Activated naive CD8-positive, alpha-beta T cell treated with anti-CD3 and anti-CD28 coated beads, Interleukin-2, amount 50 U/mL, for 24 hours (primary cell): ENCODE measurements at regions not wholly inside any gene's neighbourhood (a gene's known extent, or its start where the extent isn't known, plus 50 kb on each side); places are given as distances from the start of the nearest gene placed in this dataset.
"Not testable (repeated sequence)": the region's sequence is repeated elsewhere in the genome, so short reads cannot be mapped to it uniquely, and the experiment has no call there.

ENCODE experiments used
- ATAC-seq: fragments of 150-1000 bp; cut with Tn5 transposase; one replicate; pipeline ENCODE4 v1.10.0; 2021
- DNase-seq: peaks from one replicate; pipeline ENCODE4 v3.0.0; 2021
- H3K27ac Mint-ChIP-seq: one replicate; pipeline ENCODE4 v1.8.0; 2021; ENCODE audit warnings: mild to moderate bottlenecking, mixed read lengths
- H3K27me3 Mint-ChIP-seq: one replicate; pipeline ENCODE4 v1.8.0; 2021; ENCODE audit warnings: mixed read lengths
- H3K36me3 Mint-ChIP-seq: one replicate; pipeline ENCODE4 v1.8.0; 2021; ENCODE audit warnings: low read depth, mixed read lengths
- H3K4me1 Mint-ChIP-seq: one replicate; pipeline ENCODE4 v1.8.0; 2021; ENCODE audit warnings: mixed read lengths
- H3K4me3 Mint-ChIP-seq: one replicate; pipeline ENCODE4 v1.8.0; 2021; ENCODE audit warnings: mild to moderate bottlenecking, moderate library complexity, mixed read lengths
- H3K9me3 Mint-ChIP-seq: one replicate; pipeline ENCODE4 v1.8.0; 2021; ENCODE audit warnings: mixed read lengths

DNA sequence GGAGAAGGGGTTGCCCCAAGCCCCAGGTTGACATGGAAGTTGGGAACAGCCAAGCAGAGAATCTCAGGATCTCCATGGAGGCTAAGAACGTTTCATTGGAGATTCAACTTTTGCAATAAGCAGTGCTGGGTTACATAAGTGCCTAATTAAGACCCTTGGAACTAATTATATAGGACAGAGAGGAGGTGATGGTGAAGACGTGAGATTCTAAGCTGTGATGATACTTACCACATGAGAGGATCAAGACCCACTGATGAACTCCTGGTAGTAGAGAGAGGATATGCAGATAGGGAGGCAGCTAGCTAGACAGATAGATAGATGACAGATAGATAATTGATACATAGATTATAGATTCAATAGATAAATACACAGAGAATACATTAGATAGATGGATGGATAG is 278.5 kb downstream of the SHOX start:
- not testable (repeated sequence) for DNase-seq, ATAC-seq, H3K4me1 Mint-ChIP-seq, H3K9me3 Mint-ChIP-seq, H3K27ac Mint-ChIP-seq, H3K4me3 Mint-ChIP-seq, H3K27me3 Mint-ChIP-seq, H3K36me3 Mint-ChIP-seq

DNA sequence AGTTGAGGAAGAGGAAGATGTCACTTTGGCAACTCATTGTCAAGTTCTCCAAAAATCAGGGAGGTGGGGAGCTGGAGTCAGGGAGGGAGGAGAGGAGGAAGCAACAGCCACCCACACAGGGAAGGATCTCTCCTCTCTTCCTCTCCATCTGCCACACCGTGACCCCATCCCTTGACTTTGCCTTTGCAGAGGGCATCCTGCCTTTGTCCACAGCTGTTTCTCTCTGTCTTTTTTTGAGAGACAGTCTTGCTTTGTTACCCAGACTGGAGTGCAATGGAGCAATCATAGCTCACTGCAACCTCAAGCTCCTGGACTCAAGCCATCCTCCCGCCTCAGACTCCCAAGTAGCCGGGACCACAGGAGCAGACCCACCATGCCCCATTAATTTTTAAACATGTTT is 276.0 kb downstream of the SHOX start:
- Mint-ChIP-seq H3K4me3 (no peak overlapping the region), H3K4me1 (no peaks in the 10 kb centered on the region), H3K9me3 (peaks cover 7% of the 10 kb centered on the region), H3K27me3 (peaks cover 2% of the 10 kb centered on the region), H3K36me3 (no peaks in the 10 kb centered on the region), H3K27ac (no peak overlapping the region)
- ATAC-seq (no peak), DNase-seq (no peak)

DNA sequence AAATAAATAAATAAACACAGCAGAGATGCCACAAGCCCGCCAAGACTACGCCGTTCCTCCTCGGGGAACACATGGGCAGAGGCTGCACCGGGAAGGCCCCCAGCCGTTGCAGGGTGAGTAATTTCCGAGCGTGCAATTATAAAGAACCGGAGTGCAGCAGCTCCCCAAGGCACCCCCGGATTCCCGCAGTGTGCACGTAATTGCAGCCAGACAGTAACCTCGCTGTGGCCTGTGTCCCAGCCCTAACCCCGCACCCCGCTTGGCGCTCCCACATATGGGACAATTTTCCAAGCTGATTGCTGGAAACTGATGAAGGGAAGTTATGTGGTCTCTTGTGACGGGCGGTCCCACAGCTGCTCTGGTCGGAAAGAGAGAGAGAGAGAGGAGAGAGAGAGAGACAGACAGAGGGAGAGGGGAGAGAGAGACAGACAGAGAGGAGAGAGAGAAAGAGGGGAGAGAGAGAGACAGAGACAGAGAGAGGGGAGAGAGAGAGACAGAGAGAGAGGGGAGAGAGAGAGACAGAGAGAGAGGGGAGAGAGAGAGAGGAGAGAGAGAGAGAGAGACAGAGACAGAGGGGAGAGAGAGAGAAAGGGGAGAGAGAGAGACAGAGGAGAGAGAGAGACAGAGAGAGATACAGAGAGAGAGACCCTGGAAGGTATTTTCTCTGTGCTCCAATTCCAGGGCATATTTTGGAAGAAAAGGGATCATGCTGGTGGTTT is 275.4 kb downstream of the SHOX start:
- peaks cover 7% of the 10 kb centered on the region for H3K9me3 Mint-ChIP-seq
- ATAC-seq, result no peak

DNA sequence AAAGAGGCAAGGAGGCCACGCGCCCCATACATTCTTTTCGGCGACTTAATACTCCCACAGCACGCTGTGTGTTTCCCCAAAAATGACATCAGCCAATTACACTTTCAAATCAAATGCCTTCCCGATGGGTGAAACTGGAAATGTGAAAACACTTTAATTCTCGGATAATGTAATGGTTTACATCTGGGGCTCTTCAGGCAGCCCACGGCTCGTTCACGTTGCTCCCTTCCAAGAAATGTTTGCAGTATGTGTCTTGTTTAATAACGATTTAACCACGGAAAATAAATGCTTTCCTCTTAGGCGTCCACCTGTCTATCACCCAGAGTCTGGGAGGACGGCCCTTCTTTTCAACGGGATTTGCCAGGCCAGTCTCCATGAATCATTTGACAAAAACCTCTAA is 272.5 kb downstream of the SHOX start:
- peaks cover 2% of the 10 kb centered on the region for H3K27me3 Mint-ChIP-seq
- H3K9me3 Mint-ChIP-seq, result peaks cover 7% of the 10 kb centered on the region
- no peak for ATAC-seq
- H3K27ac Mint-ChIP-seq, result no peak overlapping the region
- no peaks in the 10 kb centered on the region for H3K4me1 Mint-ChIP-seq
- no peak overlapping the region for H3K4me3 Mint-ChIP-seq
- no peaks in the 10 kb centered on the region for H3K36me3 Mint-ChIP-seq
- DNase-seq, result no peak

More for the DNA sequence above, 275.4 kb downstream of the SHOX start:
- no peak overlapping the region for H3K4me3 Mint-ChIP-seq
- no peak overlapping the region for H3K27ac Mint-ChIP-seq
- H3K36me3 Mint-ChIP-seq, result no peaks in the 10 kb centered on the region
- peaks cover 2% of the 10 kb centered on the region for H3K27me3 Mint-ChIP-seq
- DNase-seq, result no peak
- H3K4me1 Mint-ChIP-seq, result no peaks in the 10 kb centered on the region

DNA sequence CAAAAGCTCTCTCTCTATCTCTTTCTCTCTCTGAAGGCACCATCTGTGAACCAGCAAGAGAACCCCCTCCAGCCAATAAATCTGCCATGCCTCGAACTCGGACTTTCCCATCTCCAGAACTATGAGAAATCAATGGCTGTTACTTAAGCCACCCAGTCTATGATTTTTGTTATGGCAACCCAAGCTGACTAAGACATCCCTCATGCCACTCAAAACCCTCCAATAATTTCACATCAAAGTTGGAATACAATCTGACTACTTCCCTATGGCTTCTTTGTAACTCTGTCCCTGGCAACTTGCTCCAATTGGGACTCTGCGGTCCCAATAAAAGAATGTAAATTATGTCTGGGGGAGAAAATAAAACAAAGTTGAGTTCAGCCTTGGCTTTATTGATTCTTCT is 265.7 kb downstream of the SHOX start:
- Mint-ChIP-seq H3K27ac (no peak overlapping the region), H3K27me3 (no peaks in the 10 kb centered on the region), H3K4me3 (no peak overlapping the region), H3K4me1 (no peaks in the 10 kb centered on the region), H3K36me3 (no peaks in the 10 kb centered on the region), H3K9me3 (peaks cover 55% of the 10 kb centered on the region)
- DNase-seq (no peak), ATAC-seq (no peak)

DNA sequence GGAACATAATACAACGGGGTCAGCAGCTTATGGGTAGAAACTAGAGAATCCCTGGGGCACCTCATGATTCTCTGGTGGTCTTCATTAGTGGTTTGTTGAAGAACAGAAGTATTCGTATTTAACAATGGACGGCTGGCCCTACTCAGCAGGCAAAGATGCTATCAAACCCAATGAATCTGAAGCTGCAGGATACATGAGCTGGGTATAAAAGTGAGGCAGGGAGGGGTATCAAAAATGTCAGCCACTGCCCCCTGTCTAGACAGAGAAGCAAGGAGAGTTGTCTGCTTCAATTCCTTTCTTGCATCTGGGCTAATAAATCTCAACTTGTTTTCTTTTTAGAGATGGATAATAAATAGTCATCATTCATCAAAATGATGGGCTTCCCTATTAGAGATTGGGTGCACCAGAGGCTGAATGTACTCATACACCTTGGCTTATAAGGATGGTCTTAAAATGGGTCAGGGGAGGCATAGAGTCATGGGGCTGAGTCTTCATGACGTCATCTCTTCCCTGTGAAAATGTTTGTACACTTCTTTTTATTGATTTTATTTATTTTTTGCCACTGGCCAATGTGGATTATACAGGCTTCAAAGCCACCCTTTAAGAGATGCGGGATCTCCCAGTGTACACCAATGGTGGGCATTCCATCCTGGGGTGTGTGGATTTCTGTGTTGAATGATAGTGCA is 259.5 kb downstream of the SHOX start:
- H3K9me3 Mint-ChIP-seq, result peaks cover 28% of the 10 kb centered on the region
- ATAC-seq, result no peak
- no peaks in the 10 kb centered on the region for H3K27me3 Mint-ChIP-seq
- H3K4me3 Mint-ChIP-seq, result no peak overlapping the region
- no peaks in the 10 kb centered on the region for H3K4me1 Mint-ChIP-seq
- no peaks in the 10 kb centered on the region for H3K36me3 Mint-ChIP-seq
- H3K27ac Mint-ChIP-seq, result no peak overlapping the region
- no peak for DNase-seq

DNA sequence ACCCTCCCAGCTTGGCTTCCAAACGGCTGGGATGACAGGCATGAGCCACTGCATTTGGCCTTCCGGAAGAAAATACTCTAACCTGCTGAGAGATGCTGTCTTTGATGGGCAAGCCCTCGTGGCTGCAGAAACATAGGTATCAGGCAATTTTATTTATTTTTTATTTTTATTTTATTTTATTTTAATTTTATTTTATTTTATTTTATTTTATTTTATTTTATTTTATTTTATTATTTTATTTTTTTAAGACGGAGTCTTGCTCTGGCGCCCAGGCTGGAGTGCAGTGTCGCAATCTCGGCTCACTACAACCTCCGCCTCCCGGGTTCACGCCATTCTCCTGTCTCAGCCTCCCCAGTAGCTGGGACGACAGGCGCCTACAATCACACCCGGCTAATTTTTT is 257.1 kb downstream of the SHOX start:
- not testable (repeated sequence) for H3K27me3 Mint-ChIP-seq, DNase-seq, H3K27ac Mint-ChIP-seq, H3K36me3 Mint-ChIP-seq, H3K4me3 Mint-ChIP-seq, H3K4me1 Mint-ChIP-seq, ATAC-seq
- H3K9me3 Mint-ChIP-seq, result peaks cover 13% of the 10 kb centered on the region

DNA sequence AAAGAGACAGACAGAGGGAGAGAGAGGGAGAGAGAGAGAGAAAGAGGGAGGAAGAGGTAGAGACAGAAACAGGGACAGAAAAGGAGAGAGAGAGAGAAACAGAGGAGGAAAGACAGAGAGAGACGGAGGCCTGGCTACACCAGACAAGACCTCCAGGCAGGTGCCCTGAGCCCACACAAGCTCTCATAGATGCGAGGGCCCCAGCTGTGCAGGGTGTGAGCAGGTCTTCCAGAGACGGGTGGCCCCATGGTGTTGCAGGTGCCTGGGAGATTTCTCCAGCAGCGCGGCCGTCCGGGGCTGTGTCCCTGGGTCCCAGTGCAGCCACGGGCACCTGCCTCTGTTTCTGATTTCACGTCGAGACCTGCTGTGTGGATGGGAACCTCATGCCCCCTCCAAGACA is 253.0 kb downstream of the SHOX start:
- H3K4me3 Mint-ChIP-seq, result no peak overlapping the region
- no peaks in the 10 kb centered on the region for H3K36me3 Mint-ChIP-seq
- H3K4me1 Mint-ChIP-seq, result no peaks in the 10 kb centered on the region
- H3K27ac Mint-ChIP-seq, result no peak overlapping the region
- peaks cover 17% of the 10 kb centered on the region for H3K27me3 Mint-ChIP-seq
- no peak for DNase-seq
- H3K9me3 Mint-ChIP-seq, result no peaks in the 10 kb centered on the region
- ATAC-seq, result no peak

DNA sequence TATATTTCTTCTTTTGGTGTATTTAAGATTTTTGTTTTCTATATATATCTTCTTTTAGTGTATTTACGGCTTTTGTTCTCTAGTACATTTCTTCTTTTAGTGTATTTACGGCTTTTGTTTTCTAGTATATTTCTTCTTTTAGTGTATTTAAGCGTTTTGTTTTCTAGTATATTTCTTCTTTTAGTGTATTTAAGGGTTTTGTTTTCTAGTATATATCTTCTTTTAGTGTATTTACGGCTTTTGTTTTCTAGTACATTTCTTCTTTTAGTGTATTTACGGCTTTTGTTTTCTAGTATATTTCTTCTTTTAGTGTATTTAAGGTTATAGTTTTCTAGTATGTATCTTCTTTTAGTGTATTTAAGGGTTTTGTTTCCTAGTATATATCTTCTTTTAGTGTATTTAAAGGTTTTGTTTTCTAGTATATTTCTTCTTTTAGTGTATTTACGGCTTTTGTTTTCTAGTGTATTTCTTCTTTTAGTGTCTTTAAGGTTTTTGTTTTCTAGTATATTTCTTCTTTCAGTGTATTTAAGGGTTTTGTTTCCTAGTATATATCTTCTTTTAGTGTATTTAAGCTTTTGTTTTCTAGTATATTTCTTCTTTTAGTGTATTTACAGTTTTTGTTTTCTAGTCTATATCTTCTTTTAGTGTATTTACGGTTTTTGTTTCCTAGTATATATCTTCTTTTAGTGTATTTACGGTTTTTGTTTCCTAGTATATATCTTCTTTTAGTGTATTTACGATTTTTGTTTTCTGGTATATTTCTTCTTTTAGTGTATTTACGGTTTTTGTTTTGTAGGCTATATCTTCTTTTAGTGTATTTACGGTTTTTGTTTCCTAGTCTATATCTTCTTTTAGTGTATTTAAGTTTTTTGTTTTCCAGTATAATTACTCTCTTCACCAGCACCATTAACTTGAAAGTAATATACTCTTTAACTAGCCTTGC is 249.4 kb downstream of the SHOX start:
- not testable (repeated sequence) for ATAC-seq, H3K36me3 Mint-ChIP-seq, H3K4me3 Mint-ChIP-seq, H3K4me1 Mint-ChIP-seq, DNase-seq, H3K9me3 Mint-ChIP-seq, H3K27ac Mint-ChIP-seq
- H3K27me3 Mint-ChIP-seq, result peaks cover 17% of the 10 kb centered on the region

DNA sequence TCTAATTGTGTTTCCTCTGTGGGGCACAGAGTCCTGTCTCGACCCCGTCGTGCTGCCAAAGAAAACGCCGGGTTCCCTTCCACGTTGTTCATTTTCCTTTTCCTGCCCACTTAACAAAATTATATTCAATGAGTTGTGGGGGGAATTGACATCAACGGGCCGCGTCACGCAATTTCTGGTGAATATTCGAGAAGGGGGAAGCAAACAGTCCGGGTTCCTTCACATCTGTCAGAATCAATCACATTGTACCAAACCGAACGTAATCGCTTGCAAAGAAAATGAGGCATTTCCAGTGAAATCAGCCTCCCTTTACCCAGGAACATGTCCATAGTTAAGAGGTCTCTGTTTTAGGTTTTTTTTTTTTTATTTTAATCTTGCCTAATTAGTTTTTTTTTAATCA is 243.5 kb downstream of the SHOX start:
- H3K4me1 Mint-ChIP-seq, result no peaks in the 10 kb centered on the region
- H3K4me3 Mint-ChIP-seq, result no peak overlapping the region
- H3K27me3 Mint-ChIP-seq, result peaks cover 3% of the 10 kb centered on the region
- DNase-seq, result no peak
- no peak for ATAC-seq
- no peak overlapping the region for H3K27ac Mint-ChIP-seq
- no peaks in the 10 kb centered on the region for H3K36me3 Mint-ChIP-seq
- H3K9me3 Mint-ChIP-seq, result peaks cover 9% of the 10 kb centered on the region

DNA sequence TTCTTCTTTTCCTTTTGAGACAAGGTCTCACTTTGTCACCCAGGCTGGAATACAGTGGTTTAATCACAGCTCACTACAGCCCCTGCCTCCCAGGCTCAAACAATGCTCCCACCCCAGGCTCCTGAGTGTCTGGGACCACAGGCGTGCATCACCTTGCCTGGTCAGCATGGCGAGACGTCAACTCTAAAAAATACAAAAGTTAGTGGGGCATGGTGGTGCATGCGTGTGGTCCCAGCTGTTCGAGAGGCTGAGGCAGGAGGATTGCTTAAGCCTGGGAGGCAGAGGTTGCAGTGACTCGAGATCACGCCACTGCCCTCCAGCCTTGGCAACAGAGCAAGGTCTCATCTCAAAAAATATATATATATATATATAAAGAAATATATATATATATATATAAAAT is 242.4 kb downstream of the SHOX start:
- Mint-ChIP-seq H3K4me3 (no peak overlapping the region), H3K9me3 (peaks cover 9% of the 10 kb centered on the region), H3K27ac (no peak overlapping the region), H3K27me3 (peaks cover 9% of the 10 kb centered on the region), H3K36me3 (no peaks in the 10 kb centered on the region), H3K4me1 (no peaks in the 10 kb centered on the region)
- DNase-seq (no peak), ATAC-seq (no peak)

DNA sequence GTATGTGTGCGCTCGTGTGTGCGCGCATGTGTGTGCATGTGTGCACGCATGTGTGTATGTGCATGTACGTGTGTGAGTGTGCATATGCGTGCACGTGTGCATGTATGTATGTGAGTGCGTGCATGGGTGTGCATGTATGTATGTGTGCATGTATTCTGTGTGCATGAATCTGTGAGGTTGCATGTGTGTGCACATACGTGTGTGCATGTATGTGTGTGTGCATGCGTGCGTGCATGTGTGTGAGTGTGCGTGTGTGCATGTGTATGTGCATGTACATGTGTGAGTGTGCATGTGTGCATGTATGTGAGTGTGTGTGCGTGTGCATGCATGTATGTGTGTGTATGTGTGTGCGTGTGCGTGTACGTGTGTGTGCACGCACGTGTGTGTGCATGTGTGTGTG is 241.5 kb downstream of the SHOX start:
- H3K9me3 Mint-ChIP-seq, result peaks cover 9% of the 10 kb centered on the region
- H3K4me1 Mint-ChIP-seq, result no peaks in the 10 kb centered on the region
- H3K27me3 Mint-ChIP-seq, result peaks cover 9% of the 10 kb centered on the region
- ATAC-seq (no peak), DNase-seq (no peak)
- H3K4me3 Mint-ChIP-seq, result no peak overlapping the region
- no peak overlapping the region for H3K27ac Mint-ChIP-seq
- H3K36me3 Mint-ChIP-seq, result no peaks in the 10 kb centered on the region

DNA sequence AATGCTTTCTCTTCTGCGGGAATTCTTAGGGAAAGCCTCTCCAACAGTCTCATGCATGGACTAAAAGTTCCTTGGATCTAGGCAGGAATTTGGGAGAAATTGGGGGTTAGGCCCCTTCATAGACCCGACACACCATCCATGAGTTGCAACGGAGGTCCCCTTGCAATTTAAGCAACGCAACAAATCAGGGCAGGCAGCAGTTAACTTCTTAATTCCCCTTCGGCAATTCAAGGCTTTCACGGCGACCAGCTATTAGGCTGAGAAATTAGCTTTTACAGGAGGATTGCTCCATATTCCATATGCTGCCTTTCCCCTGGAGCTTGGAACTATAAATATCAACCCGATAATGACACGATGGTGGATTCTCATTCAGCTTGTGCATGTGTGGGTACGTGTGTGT is 241.0 kb downstream of the SHOX start:
- H3K4me1 Mint-ChIP-seq, result no peaks in the 10 kb centered on the region
- no peak for DNase-seq
- H3K4me3 Mint-ChIP-seq, result no peak overlapping the region
- ATAC-seq, result no peak
- H3K27ac Mint-ChIP-seq, result no peak overlapping the region
- H3K27me3 Mint-ChIP-seq, result peaks cover 9% of the 10 kb centered on the region
- H3K9me3 Mint-ChIP-seq, result peaks cover 9% of the 10 kb centered on the region
- no peaks in the 10 kb centered on the region for H3K36me3 Mint-ChIP-seq

DNA sequence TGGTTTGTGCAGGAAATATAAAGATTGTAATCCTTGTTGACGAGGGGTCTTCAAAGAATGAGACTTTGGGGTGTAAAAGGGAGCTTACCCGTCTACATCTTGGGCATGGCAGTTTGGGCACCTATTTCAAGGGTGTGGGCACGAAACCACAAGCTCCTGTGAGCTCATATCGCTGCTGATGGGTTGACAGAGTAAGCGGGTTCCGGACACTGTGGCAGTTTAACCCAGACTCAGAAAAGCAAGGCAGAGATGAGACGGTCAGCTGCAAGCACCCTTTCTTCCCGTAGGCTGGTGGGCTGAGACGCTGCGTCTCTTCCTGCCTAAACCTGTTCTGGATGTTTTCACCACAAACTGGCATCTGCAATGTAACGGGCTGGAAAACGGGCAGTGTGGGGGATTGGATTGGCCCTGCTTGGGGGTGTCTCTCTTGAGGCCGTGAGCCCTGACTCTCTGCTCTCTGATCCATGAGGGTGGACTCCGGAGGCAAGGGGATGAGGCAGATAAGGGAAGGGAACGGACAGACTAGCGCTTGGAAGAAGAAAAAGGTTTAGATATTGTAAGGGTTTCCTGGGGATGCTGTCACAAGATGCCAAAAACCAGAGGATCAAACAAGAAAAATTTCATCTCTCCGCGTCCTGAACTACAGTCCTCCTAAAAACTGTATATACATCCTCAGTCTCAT is 237.5 kb downstream of the SHOX start:
- no peaks in the 10 kb centered on the region for H3K4me1 Mint-ChIP-seq
- no peak for ATAC-seq
- H3K36me3 Mint-ChIP-seq, result no peaks in the 10 kb centered on the region
- DNase-seq, result no peak
- H3K4me3 Mint-ChIP-seq, result no peak overlapping the region
- H3K27ac Mint-ChIP-seq, result no peak overlapping the region
- peaks cover 9% of the 10 kb centered on the region for H3K27me3 Mint-ChIP-seq
- peaks cover 9% of the 10 kb centered on the region for H3K9me3 Mint-ChIP-seq
